Testis (tissue), 2 donors: ENCODE measurements at regions not wholly inside any gene's neighbourhood (a gene's known extent, or its start where the extent isn't known, plus 50 kb on each side); places are given as distances from the start of the nearest gene placed in this dataset.

ENCODE experiments used
- CTCF ChIP-seq, 3 experiments: fragments of 450-650 bp in 2 of 3; fragments of 200-600 bp in 1 of 3; sonication (generic) in 1 of 3; IDR thresholded peaks; one replicate each; pipeline ENCODE4 v1.5.1; 2016 to 2019; ENCODE audit warnings: antibody characterized with exemption in 3 of 3, mild to moderate bottlenecking in 2 of 3, moderate library complexity in 1 of 3
- POLR2A ChIP-seq: fragments of 450-650 bp; IDR thresholded peaks from one replicate; pipeline ENCODE4 v1.6.1; 2017; ENCODE audit warnings: antibody characterized with exemption, mild to moderate bottlenecking, moderate library complexity

- TF ChIP-seq CTCF (IDR thresholded peaks at IDR 0.05) (no peak), POLR2A (no peak)
These were observed 191.5 kb downstream of the SEC14L1 start for GRCh38 chr17:77332034-77332971.
